CD14-positive monocyte (primary cell): ENCODE measurements at regions not wholly inside any gene's neighbourhood (a gene's known extent, or its start where the extent isn't known, plus 50 kb on each side); places are given as distances from the start of the nearest gene placed in this dataset.

Experiments
- DNase-seq, 3 donors: peaks; one replicate each; pipeline ENCODE4 v3.0.0-alpha.2; 2011 to 2022
- H2AFZ ChIP-seq: 2 replicates; pipeline ENCODE4 v1.6.0; 2012; ENCODE audit warnings: mild to moderate bottlenecking, low read depth, low read length, inconsistent platforms; ENCODE audit not compliant: insufficient read depth, poor library complexity, severe bottlenecking
- H3K27ac ChIP-seq, 2 donors: 1 replicate in 1 of 2; 2 replicates in 1 of 2; pipeline ENCODE4 v1.5.1; 2012 to 2013; ENCODE audit warnings: low read length in 2 of 2, control low read depth in 1 of 2, inconsistent platforms in 1 of 2, low read depth in 1 of 2, mild to moderate bottlenecking in 1 of 2
- H3K27me3 ChIP-seq, 2 donors: one replicate each; pipeline versions ENCODE4 v1.6.0 to v1.6.1; 2011 to 2013; ENCODE audit warnings: low read length in 2 of 2; ENCODE audit not compliant: control insufficient read depth in 2 of 2, insufficient read depth in 2 of 2
- H3K36me3 ChIP-seq, 2 donors: replicated peaks in 1 of 2; 1 replicate in 1 of 2; 2 replicates in 1 of 2; pipeline versions ENCODE4 v1.5.1 to v1.6.1; 2012 to 2013; ENCODE audit warnings: low read length in 2 of 2, control low read depth in 1 of 2, inconsistent platforms in 1 of 2, mild to moderate bottlenecking in 1 of 2; ENCODE audit not compliant: insufficient read depth in 2 of 2, control insufficient read depth in 1 of 2
- H3K4me1 ChIP-seq, 2 donors: 1 replicate in 1 of 2; 2 replicates in 1 of 2; pipeline versions ENCODE4 v1.5.1 to v1.6.1; 2012 to 2013; ENCODE audit warnings: low read length in 2 of 2, control low read depth in 1 of 2, inconsistent platforms in 1 of 2, mild to moderate bottlenecking in 1 of 2, moderate library complexity in 1 of 2; ENCODE audit not compliant: insufficient read depth in 2 of 2, control insufficient read depth in 1 of 2
- H3K4me2 ChIP-seq: replicated peaks from 2 replicates; pipeline ENCODE3; 2012; ENCODE audit warnings: low read length, moderate library complexity, mild to moderate bottlenecking; ENCODE audit not compliant: poor library complexity, severe bottlenecking; ENCODE audit errors: extremely low read depth
- H3K4me3 ChIP-seq, 3 experiments: fragments of 200-600 bp in 1 of 3; sonication (generic) in 1 of 3; replicated peaks in 1 of 3; 1 replicate in 2 of 3; 2 replicates in 1 of 3; pipeline ENCODE4 v1.5.1; 2011 to 2013; ENCODE audit warnings: low read length in 3 of 3, mild to moderate bottlenecking in 3 of 3, control low read depth in 2 of 3, low read depth in 2 of 3, inconsistent platforms in 1 of 3, moderate library complexity in 1 of 3
- H3K79me2 ChIP-seq: 2 replicates; pipeline ENCODE4 v1.6.0; 2012; ENCODE audit warnings: mild to moderate bottlenecking, control low read depth, inconsistent platforms, low read length, moderate library complexity; ENCODE audit not compliant: insufficient read depth
- H3K9ac ChIP-seq: 2 replicates; pipeline ENCODE4 v1.6.0; 2017; ENCODE audit warnings: low read length, mild to moderate bottlenecking; ENCODE audit not compliant: insufficient read depth, poor library complexity, severe bottlenecking
- H3K9me3 ChIP-seq, 2 donors: replicated peaks in 1 of 2; 1 replicate in 1 of 2; 2 replicates in 1 of 2; pipeline versions ENCODE4 v1.5.1 to v1.6.1; 2012 to 2013; ENCODE audit warnings: low read length in 2 of 2, control low read depth in 1 of 2; ENCODE audit not compliant: control insufficient read depth in 1 of 2, insufficient read depth in 1 of 2
- H4K20me1 ChIP-seq: 2 replicates; pipeline ENCODE4 v1.6.0; 2012; ENCODE audit warnings: mild to moderate bottlenecking, low read length, control low read depth, moderate library complexity; ENCODE audit not compliant: insufficient read depth
- H3K27ac Mint-ChIP-seq, 7 donors: one replicate each; pipeline ENCODE4 v1.8.0; 2020; ENCODE audit warnings: mild to moderate bottlenecking in 7 of 7, mixed read lengths in 7 of 7, moderate library complexity in 6 of 7, inconsistent platforms in 2 of 7
- H3K27me3 Mint-ChIP-seq, 3 donors: one replicate each; pipeline ENCODE4 v1.8.0; 2021 to 2022; ENCODE audit warnings: low read depth in 3 of 3, mild to moderate bottlenecking in 3 of 3, mixed read lengths in 3 of 3, moderate library complexity in 3 of 3, inconsistent platforms in 1 of 3
- H3K36me3 Mint-ChIP-seq, 2 donors: one replicate each; pipeline ENCODE4 v1.8.0; 2020; ENCODE audit warnings: mixed read lengths in 2 of 2, inconsistent platforms in 1 of 2, mild to moderate bottlenecking in 1 of 2
- H3K4me1 Mint-ChIP-seq: one replicate; pipeline ENCODE4 v1.8.0; 2020; ENCODE audit warnings: mild to moderate bottlenecking, mixed read lengths
- H3K4me3 Mint-ChIP-seq, 2 donors: one replicate each; pipeline ENCODE4 v1.8.0; 2020; ENCODE audit warnings: mild to moderate bottlenecking in 2 of 2, mixed read lengths in 2 of 2, moderate library complexity in 1 of 2
- H3K9me3 Mint-ChIP-seq, 7 donors: one replicate each; pipeline ENCODE4 v1.8.0; 2020 to 2022; ENCODE audit warnings: mixed read lengths in 7 of 7, mild to moderate bottlenecking in 6 of 7, moderate library complexity in 6 of 7, inconsistent platforms in 2 of 7
- WGBS: methylation state at CpG from one replicate; pipeline ENCODE4 v1.1.5; 2013; ENCODE audit warnings: missing lambda C conversion rate; ENCODE audit not compliant: insufficient coverage; 5-methylcytosine and 5-hydroxymethylcytosine counted together
- intact Hi-C, 2 donors: fragments of 100-400 bp; cut with micrococcal nuclease; formaldehyde crosslinking; loops; one replicate each; pipeline versions ENCODE4 v1.15.0 to v1.15.1; 2023
- TF ChIP-seq, protein P1 (sequence below): fragments of 200-600 bp; IDR thresholded peaks from one replicate; pipeline ENCODE4 v1.8.0; 2022; ENCODE audit warnings: antibody characterized with exemption, mild to moderate bottlenecking

GRCh38 chr1:188128761-188129160, 1300.0 kb downstream of the PLA2G4A start:
- no peak overlapping the region for H3K4me3 ChIP-seq
- H3K79me2 ChIP-seq = no peaks in the 10 kb centered on the region
- no peak overlapping the region for H3K4me2 ChIP-seq
- no peak overlapping the region for H2AFZ ChIP-seq
- Mint-ChIP-seq H3K4me3 (no peak overlapping the region), H3K9me3 (peaks cover 2 to 13% (median 4%) of the 10 kb centered on the region in 7 donors), H3K36me3 (no peaks in the 10 kb centered on the region), H3K27ac (no peak overlapping the region), H3K27me3 (no peaks in the 10 kb centered on the region), H3K4me1 (no peaks in the 10 kb centered on the region)
- H4K20me1 ChIP-seq = no peaks in the 10 kb centered on the region
- 88% methylated on average over 3 of the region's 3 CpGs for WGBS
- DNase-seq = no peak
- TF ChIP-seq, protein P1, sequence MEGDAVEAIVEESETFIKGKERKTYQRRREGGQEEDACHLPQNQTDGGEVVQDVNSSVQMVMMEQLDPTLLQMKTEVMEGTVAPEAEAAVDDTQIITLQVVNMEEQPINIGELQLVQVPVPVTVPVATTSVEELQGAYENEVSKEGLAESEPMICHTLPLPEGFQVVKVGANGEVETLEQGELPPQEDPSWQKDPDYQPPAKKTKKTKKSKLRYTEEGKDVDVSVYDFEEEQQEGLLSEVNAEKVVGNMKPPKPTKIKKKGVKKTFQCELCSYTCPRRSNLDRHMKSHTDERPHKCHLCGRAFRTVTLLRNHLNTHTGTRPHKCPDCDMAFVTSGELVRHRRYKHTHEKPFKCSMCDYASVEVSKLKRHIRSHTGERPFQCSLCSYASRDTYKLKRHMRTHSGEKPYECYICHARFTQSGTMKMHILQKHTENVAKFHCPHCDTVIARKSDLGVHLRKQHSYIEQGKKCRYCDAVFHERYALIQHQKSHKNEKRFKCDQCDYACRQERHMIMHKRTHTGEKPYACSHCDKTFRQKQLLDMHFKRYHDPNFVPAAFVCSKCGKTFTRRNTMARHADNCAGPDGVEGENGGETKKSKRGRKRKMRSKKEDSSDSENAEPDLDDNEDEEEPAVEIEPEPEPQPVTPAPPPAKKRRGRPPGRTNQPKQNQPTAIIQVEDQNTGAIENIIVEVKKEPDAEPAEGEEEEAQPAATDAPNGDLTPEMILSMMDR = no peak
- no peaks in the 10 kb centered on the region for H3K36me3 ChIP-seq
- peaks cover 0 to 10% of the 10 kb centered on the region in 2 donors for H3K9me3 ChIP-seq
- H3K4me1 ChIP-seq = no peaks in the 10 kb centered on the region
- H3K9ac ChIP-seq = no peak overlapping the region
- no peak overlapping the region for H3K27ac ChIP-seq
- H3K27me3 ChIP-seq = no peaks in the 10 kb centered on the region
- intact Hi-C loops = loop anchor here in 1 of 2 donors (10.0 kb wide), 1 partner anchor 336 kb away; no protein-coding TSS in a partner anchor

GRCh38 chr1:188129856-188130838, 1301.4 kb downstream of the PLA2G4A start:
- H3K36me3 Mint-ChIP-seq = no peaks in the 10 kb centered on the region
- Histone ChIP-seq H3K4me1 (no peaks in the 10 kb centered on the region), H3K4me2 (no peak overlapping the region), H3K9me3 (peaks cover 0 to 10% of the 10 kb centered on the region in 2 donors), H4K20me1 (no peaks in the 10 kb centered on the region), H3K79me2 (no peaks in the 10 kb centered on the region), H2AFZ (no peak overlapping the region), H3K9ac (no peak overlapping the region), H3K27ac (no peak overlapping the region), H3K27me3 (no peaks in the 10 kb centered on the region), H3K4me3 (no peak overlapping the region), H3K36me3 (no peaks in the 10 kb centered on the region)
- H3K9me3 Mint-ChIP-seq = peaks cover 2 to 13% (median 5%) of the 10 kb centered on the region in 7 donors
- no peaks in the 10 kb centered on the region for H3K4me1 Mint-ChIP-seq
- TF ChIP-seq, protein P1 = no peak
- intact Hi-C loops = loop anchor here in 1 of 2 donors (10.0 kb wide), 1 partner anchor 335 kb away; no protein-coding TSS in a partner anchor
- H3K4me3 Mint-ChIP-seq = no peak overlapping the region
- H3K27ac Mint-ChIP-seq = no peak overlapping the region
- no peak for DNase-seq
- WGBS = no CpG with 5 or more reads among the region's 8 CpGs
- no peaks in the 10 kb centered on the region for H3K27me3 Mint-ChIP-seq
